Stomach (tissue), 4 donors: ENCODE measurements at regions not wholly inside any gene's neighbourhood (a gene's known extent, or its start where the extent isn't known, plus 50 kb on each side); places are given as distances from the start of the nearest gene placed in this dataset.

ENCODE experiments used
- POLR2AphosphoS5 ChIP-seq, 3 donors: sonication (generic); formaldehyde crosslinking; IDR thresholded peaks; one replicate each; pipeline ENCODE4 v1.6.1; 2016; ENCODE audit warnings: antibody characterized with exemption in 3 of 3
- TF ChIP-seq, protein P1 (sequence below), 7 experiments: fragments of 450-650 bp in 4 of 7; fragments of 200-600 bp in 3 of 7; sonication (generic) in 3 of 7; IDR thresholded peaks; one replicate each; pipeline ENCODE4 v1.5.1; 2016 to 2019; ENCODE audit warnings: antibody characterized with exemption in 7 of 7, control low read depth in 2 of 7, mild to moderate bottlenecking in 1 of 7

DNA sequence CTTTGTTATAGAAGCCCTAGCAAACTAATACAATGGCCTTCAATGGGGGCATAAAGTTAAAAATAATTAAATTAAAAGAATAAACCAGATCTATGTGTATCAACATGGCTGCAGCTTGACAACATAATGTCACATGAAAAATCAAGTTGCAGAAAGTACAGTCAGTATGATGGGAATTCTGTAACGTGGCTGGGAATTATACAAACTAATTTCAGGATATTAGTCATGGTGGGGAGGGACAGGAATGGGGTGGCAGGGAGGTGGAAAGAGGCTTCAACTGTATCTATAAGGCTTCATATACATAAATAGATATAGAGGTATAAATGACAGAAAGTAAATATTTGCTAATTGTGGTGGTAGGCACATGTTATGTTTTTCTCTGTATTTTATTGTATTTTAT lies 107.1 kb downstream of the UNC5CL start:
- TF ChIP-seq, protein P1, sequence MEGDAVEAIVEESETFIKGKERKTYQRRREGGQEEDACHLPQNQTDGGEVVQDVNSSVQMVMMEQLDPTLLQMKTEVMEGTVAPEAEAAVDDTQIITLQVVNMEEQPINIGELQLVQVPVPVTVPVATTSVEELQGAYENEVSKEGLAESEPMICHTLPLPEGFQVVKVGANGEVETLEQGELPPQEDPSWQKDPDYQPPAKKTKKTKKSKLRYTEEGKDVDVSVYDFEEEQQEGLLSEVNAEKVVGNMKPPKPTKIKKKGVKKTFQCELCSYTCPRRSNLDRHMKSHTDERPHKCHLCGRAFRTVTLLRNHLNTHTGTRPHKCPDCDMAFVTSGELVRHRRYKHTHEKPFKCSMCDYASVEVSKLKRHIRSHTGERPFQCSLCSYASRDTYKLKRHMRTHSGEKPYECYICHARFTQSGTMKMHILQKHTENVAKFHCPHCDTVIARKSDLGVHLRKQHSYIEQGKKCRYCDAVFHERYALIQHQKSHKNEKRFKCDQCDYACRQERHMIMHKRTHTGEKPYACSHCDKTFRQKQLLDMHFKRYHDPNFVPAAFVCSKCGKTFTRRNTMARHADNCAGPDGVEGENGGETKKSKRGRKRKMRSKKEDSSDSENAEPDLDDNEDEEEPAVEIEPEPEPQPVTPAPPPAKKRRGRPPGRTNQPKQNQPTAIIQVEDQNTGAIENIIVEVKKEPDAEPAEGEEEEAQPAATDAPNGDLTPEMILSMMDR (IDR thresholded peaks at IDR 0.05) = no peak
- no peak for TF ChIP-seq POLR2AphosphoS5 (IDR thresholded peaks at IDR 0.05)
